OCI-LY1 (cell line): ENCODE measurements at regions not wholly inside any gene's neighbourhood (a gene's known extent, or its start where the extent isn't known, plus 50 kb on each side); places are given as distances from the start of the nearest gene placed in this dataset.

Experiments
- EZH2 ChIP-seq: fragments of 200-600 bp; sonication (generic), shearing (Covaris generic); IDR thresholded peaks from 2 replicates; pipeline ENCODE4 v1.8.0; 2017; ENCODE audit warnings: borderline replicate concordance, mixed run types, mild to moderate bottlenecking, antibody characterized with exemption, low read length, moderate library complexity, mixed read lengths
- TF ChIP-seq, protein P1 (sequence below): fragments of 200-600 bp; sonication (generic), shearing (Covaris generic); IDR thresholded peaks from 2 replicates; pipeline ENCODE4 v1.5.1; 2017; ENCODE audit warnings: mild to moderate bottlenecking, antibody characterized with exemption, low read length, moderate library complexity, mixed read lengths

- TF ChIP-seq, protein P1, sequence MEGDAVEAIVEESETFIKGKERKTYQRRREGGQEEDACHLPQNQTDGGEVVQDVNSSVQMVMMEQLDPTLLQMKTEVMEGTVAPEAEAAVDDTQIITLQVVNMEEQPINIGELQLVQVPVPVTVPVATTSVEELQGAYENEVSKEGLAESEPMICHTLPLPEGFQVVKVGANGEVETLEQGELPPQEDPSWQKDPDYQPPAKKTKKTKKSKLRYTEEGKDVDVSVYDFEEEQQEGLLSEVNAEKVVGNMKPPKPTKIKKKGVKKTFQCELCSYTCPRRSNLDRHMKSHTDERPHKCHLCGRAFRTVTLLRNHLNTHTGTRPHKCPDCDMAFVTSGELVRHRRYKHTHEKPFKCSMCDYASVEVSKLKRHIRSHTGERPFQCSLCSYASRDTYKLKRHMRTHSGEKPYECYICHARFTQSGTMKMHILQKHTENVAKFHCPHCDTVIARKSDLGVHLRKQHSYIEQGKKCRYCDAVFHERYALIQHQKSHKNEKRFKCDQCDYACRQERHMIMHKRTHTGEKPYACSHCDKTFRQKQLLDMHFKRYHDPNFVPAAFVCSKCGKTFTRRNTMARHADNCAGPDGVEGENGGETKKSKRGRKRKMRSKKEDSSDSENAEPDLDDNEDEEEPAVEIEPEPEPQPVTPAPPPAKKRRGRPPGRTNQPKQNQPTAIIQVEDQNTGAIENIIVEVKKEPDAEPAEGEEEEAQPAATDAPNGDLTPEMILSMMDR, result no peak
- no peak for TF ChIP-seq EZH2
Measured at GRCh38 chr20:16965401-16965800, 217.2 kb downstream of the OTOR start.
